Endothelial cell of umbilical vein (primary cell): ENCODE measurements at regions not wholly inside any gene's neighbourhood (a gene's known extent, or its start where the extent isn't known, plus 50 kb on each side); places are given as distances from the start of the nearest gene placed in this dataset.

ENCODE experiments used
- BruUV-seq: library from RNA; stranded (reverse); fragments of 400-500 nt; replicated peaks from 2 replicates; lab custom pipeline; 2021; lab: Mats Ljungman, UMichigan
- CTCF ChIA-PET: fragments of 300-600, 350-600 bp; sonication (Branson Sonifier 250); formaldehyde crosslinking; loops from one replicate; lab custom pipeline; 2021; ENCODE audit warnings: antibody characterized with exemption, inconsistent platforms; lab: Charles Lee
- POLR2A ChIA-PET: fragments of 300-600, 350-600 bp; sonication (Branson Sonifier 250); formaldehyde crosslinking; loops from one replicate; lab custom pipeline; 2021; ENCODE audit warnings: antibody characterized with exemption, inconsistent platforms; lab: Charles Lee
- DNase-seq: peaks from one replicate; pipeline ENCODE4 v3.0.0-alpha.2; 2011; ENCODE audit warnings: low read depth, low spot score
- FAIRE-seq: peaks from 2 replicates; lab custom pipeline; 2011; peaks lifted over from hg19 to GRCh38; lab: Jason Lieb, UNC
- H2AFZ ChIP-seq: 2 replicates; pipeline ENCODE4 v1.6.0; 2012; ENCODE audit warnings: low read depth, low read length, control low read depth, inconsistent platforms
- H3K27ac ChIP-seq: 2 replicates; pipeline ENCODE4 v1.5.1; 2011; ENCODE audit warnings: low read depth, mild to moderate bottlenecking, control low read depth, low read length, moderate library complexity; ENCODE audit not compliant: insufficient read depth
- H3K27me3 ChIP-seq, 2 experiments: 2 replicates each; pipeline versions ENCODE4 v1.6.0 to v1.6.1; 2011; ENCODE audit warnings: low read length in 2 of 2, mixed read lengths in 1 of 2; ENCODE audit not compliant: control insufficient read depth in 2 of 2, insufficient read depth in 2 of 2
- H3K36me3 ChIP-seq, 2 experiments: 2 replicates in 1 of 2; 3 replicates in 1 of 2; pipeline ENCODE4 v1.5.1; 2011; ENCODE audit warnings: low read length in 2 of 2, mild to moderate bottlenecking in 1 of 2, moderate library complexity in 1 of 2; ENCODE audit not compliant: control insufficient read depth in 2 of 2, insufficient read depth in 2 of 2; ENCODE audit errors: extremely low read depth in 1 of 2
- H3K4me1 ChIP-seq: 3 replicates; pipeline ENCODE4 v1.5.1; 2011; ENCODE audit warnings: mild to moderate bottlenecking, low read length; ENCODE audit not compliant: control insufficient read depth, insufficient read depth; ENCODE audit errors: extremely low read depth
- H3K4me2 ChIP-seq: 2 replicates; pipeline ENCODE4 v1.6.1; 2011; ENCODE audit warnings: low read length, control low read depth, mixed read lengths; ENCODE audit not compliant: insufficient read depth
- H3K4me3 ChIP-seq, 3 experiments: fragments of 200-600 bp in 1 of 3; sonication (generic), shearing (Covaris generic) in 1 of 3; replicated peaks in 1 of 3; 2 replicates each; pipeline ENCODE4 v1.5.1; 2011 to 2016; ENCODE audit warnings: control low read depth in 3 of 3, low read length in 3 of 3, mild to moderate bottlenecking in 2 of 3, inconsistent platforms in 1 of 3, low read depth in 1 of 3, moderate library complexity in 1 of 3; ENCODE audit not compliant: insufficient read depth in 1 of 3
- H3K79me2 ChIP-seq: 2 replicates; pipeline ENCODE4 v1.6.0; 2012; ENCODE audit warnings: low read length, inconsistent platforms; ENCODE audit not compliant: control insufficient read depth, insufficient read depth
- H3K9ac ChIP-seq: replicated peaks from 2 replicates; pipeline ENCODE3; 2011; ENCODE audit warnings: low read length, control low read depth; ENCODE audit not compliant: insufficient read depth; ENCODE audit errors: extremely low read depth
- H3K9me1 ChIP-seq: replicated peaks from 3 replicates; pipeline ENCODE4 v1.6.0; 2011; ENCODE audit warnings: mild to moderate bottlenecking, low read length; ENCODE audit not compliant: control insufficient read depth, insufficient read depth; ENCODE audit errors: extremely low read depth
- H3K9me3 ChIP-seq: replicated peaks from 2 replicates; pipeline ENCODE4 v1.5.1; 2012; ENCODE audit warnings: low read length, inconsistent platforms; ENCODE audit not compliant: control insufficient read depth, insufficient read depth
- H4K20me1 ChIP-seq: replicated peaks from 2 replicates; pipeline ENCODE3; 2011; ENCODE audit warnings: mild to moderate bottlenecking, low read length; ENCODE audit not compliant: control insufficient read depth, insufficient read depth; ENCODE audit errors: extremely low read depth
- EZH2 ChIP-seq: IDR thresholded peaks from 2 replicates; pipeline ENCODE4 v1.6.1; 2012; ENCODE audit warnings: borderline replicate concordance, low read depth, mild to moderate bottlenecking, moderate library complexity, low read length, inconsistent platforms; ENCODE audit not compliant: severe bottlenecking
- FOS ChIP-seq: IDR thresholded peaks from 2 replicates; pipeline ENCODE4 v1.6.1; 2011; ENCODE audit warnings: mild to moderate bottlenecking, low read length, moderate library complexity, borderline replicate concordance; ENCODE audit not compliant: insufficient read depth
- GATA2 ChIP-seq: IDR thresholded peaks from 2 replicates; pipeline ENCODE4 v1.7.0; 2011; ENCODE audit warnings: low read depth, mild to moderate bottlenecking, moderate library complexity, mixed read lengths, low read length; ENCODE audit not compliant: insufficient read length, insufficient read depth
- JUN ChIP-seq: IDR thresholded peaks from 2 replicates; pipeline ENCODE4 v1.6.1; 2011; ENCODE audit warnings: borderline replicate concordance, low read depth; ENCODE audit not compliant: insufficient read length, insufficient read depth
- MYC ChIP-seq: IDR thresholded peaks from one replicate; pipeline ENCODE4 v1.6.1; 2011; ENCODE audit warnings: mild to moderate bottlenecking, low read depth, low read length
- POLR2A ChIP-seq: IDR thresholded peaks from 2 replicates; pipeline ENCODE4 v1.6.1; 2012; ENCODE audit warnings: low read depth, mild to moderate bottlenecking, control low read depth, low read length
- POLR2AphosphoS5 ChIP-seq: IDR thresholded peaks from 2 replicates; pipeline ENCODE4 v1.6.1; 2012; ENCODE audit warnings: low read depth, mild to moderate bottlenecking, control low read depth, low read length, moderate library complexity; ENCODE audit not compliant: insufficient read depth
- dilution Hi-C: fragments of 300-500 bp; cut with MboI; formaldehyde crosslinking; loops from one replicate; pipeline ENCODE4 v1.15.0; 2019; ENCODE audit warnings: low sequenced_read_pairs; ENCODE audit not compliant: extremely low pct_ligation_motif_present
- intact Hi-C: fragments of 100-400 bp; cut with micrococcal nuclease; formaldehyde crosslinking; loops from one replicate; pipeline ENCODE4 v1.10.0; 2022
- TF ChIP-seq, protein P1 (sequence below): IDR thresholded peaks from 2 replicates; pipeline ENCODE4 v1.6.1; 2011; ENCODE audit not compliant: insufficient read depth, insufficient read length
- TF ChIP-seq, protein P2 (sequence below), 2 donors: IDR thresholded peaks; 1 replicate in 1 of 2; 2 replicates in 1 of 2; pipeline ENCODE4 v1.5.1; 2011; ENCODE audit warnings: low read length in 2 of 2, mild to moderate bottlenecking in 2 of 2, moderate library complexity in 2 of 2, control low read depth in 1 of 2, inconsistent platforms in 1 of 2, low read depth in 1 of 2; ENCODE audit not compliant: insufficient read depth in 1 of 2; ENCODE audit errors: extremely low read depth in 1 of 2

DNA sequence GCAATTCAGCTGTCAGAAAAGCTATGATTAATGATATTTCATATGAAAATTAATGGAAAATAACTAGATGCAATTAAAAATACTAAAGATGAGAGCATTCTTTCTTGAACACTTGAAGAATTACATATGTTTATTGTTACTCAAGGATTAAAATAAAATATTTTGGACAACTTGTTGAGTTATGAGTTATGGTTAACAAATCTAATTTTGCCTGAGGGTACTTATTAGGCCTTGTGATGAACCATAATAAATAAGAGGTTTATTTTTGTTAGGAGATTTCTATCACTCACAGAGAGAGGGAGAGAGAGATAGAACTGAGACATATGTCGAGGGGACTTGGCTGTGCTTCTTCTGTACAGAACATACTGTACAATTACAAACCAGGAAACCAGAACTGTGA lies 183.7 kb downstream of the ISL1 start:
- DNase-seq (no peak), FAIRE-seq (no peak)
- no peak for TF ChIP-seq EZH2
- TF ChIP-seq, protein P1, sequence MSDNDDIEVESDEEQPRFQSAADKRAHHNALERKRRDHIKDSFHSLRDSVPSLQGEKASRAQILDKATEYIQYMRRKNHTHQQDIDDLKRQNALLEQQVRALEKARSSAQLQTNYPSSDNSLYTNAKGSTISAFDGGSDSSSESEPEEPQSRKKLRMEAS: no peak
- Histone ChIP-seq H3K9me1 (no peaks in the 10 kb centered on the region), H3K79me2 (no peaks in the 10 kb centered on the region), H3K4me2 (no peak overlapping the region), H3K27ac (no peak overlapping the region), H2AFZ (no peak overlapping the region), H3K4me1 (no peaks in the 10 kb centered on the region), H3K27me3 (no peaks in the 10 kb centered on the region), H3K4me3 (no peak overlapping the region), H3K9me3 (no peaks in the 10 kb centered on the region), H3K36me3 (no peaks in the 10 kb centered on the region), H4K20me1 (no peaks in the 10 kb centered on the region), H3K9ac (no peak overlapping the region)
- CTCF ChIA-PET: interaction anchor here (1.5 to 1.6 kb wide), 2 partner anchors 34 to 39 kb away, joined by 4 to 5 read pairs; no protein-coding TSS in a partner anchor
- no TSS peak for BruUV-seq
- intact Hi-C loops (no loop called here), dilution Hi-C loops (no loop called here)
- POLR2A ChIA-PET: no interaction called here

DNA sequence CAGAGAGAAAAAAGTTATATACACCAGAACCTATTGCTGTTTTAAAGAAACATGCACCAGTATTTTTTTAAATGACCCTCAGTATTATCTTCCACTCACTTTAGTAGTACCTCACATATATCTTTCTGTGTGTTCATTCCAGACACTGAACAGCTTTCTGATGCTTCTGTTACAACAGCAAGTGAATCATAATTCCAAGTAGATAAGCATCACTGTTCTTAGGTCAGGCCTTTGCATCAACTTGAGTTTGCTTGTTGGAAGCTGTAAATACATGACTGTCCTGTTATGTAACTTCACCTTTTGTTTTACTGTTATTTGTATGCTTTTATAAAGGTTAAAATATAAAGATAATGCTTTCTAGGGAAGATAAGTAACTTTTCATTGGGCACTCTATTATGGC lies 184.4 kb downstream of the ISL1 start:
- no peaks in the 10 kb centered on the region for H4K20me1 ChIP-seq
- H3K9me3 ChIP-seq: no peaks in the 10 kb centered on the region
- no peaks in the 10 kb centered on the region for H3K79me2 ChIP-seq
- H3K36me3 ChIP-seq: no peaks in the 10 kb centered on the region
- no peaks in the 10 kb centered on the region for H3K9me1 ChIP-seq
- H2AFZ ChIP-seq: no peak overlapping the region
- ChIA-PET POLR2A (no interaction called here), CTCF (interaction anchor here (1.5 kb wide), 1 partner anchor 40 kb away, joined by 4 read pairs; no protein-coding TSS in a partner anchor)
- H3K27ac ChIP-seq: no peak overlapping the region
- intact Hi-C loops (no loop called here), dilution Hi-C loops (no loop called here)
- H3K4me2 ChIP-seq: no peak overlapping the region
- TF ChIP-seq, protein P1: no peak
- TF ChIP-seq, protein P2, sequence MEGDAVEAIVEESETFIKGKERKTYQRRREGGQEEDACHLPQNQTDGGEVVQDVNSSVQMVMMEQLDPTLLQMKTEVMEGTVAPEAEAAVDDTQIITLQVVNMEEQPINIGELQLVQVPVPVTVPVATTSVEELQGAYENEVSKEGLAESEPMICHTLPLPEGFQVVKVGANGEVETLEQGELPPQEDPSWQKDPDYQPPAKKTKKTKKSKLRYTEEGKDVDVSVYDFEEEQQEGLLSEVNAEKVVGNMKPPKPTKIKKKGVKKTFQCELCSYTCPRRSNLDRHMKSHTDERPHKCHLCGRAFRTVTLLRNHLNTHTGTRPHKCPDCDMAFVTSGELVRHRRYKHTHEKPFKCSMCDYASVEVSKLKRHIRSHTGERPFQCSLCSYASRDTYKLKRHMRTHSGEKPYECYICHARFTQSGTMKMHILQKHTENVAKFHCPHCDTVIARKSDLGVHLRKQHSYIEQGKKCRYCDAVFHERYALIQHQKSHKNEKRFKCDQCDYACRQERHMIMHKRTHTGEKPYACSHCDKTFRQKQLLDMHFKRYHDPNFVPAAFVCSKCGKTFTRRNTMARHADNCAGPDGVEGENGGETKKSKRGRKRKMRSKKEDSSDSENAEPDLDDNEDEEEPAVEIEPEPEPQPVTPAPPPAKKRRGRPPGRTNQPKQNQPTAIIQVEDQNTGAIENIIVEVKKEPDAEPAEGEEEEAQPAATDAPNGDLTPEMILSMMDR (IDR thresholded peaks at IDR 0.05; ENCODE audit: extremely low read depth in 1 of 2, insufficient read depth in 1 of 2, low read depth in 1 of 2, low read length in 2 of 2): no peak
- TF ChIP-seq JUN (no peak), POLR2A (no peak), POLR2AphosphoS5 (no peak), GATA2 (no peak), MYC (no peak), FOS (no peak), EZH2 (no peak)
- no TSS peak for BruUV-seq
- DNase-seq (no peak), FAIRE-seq (no peak)
- H3K4me1 ChIP-seq: no peaks in the 10 kb centered on the region
- H3K27me3 ChIP-seq: no peaks in the 10 kb centered on the region
- H3K9ac ChIP-seq: no peak overlapping the region
- H3K4me3 ChIP-seq: no peak overlapping the region
